ENCODE measurements at regions not wholly inside any gene's neighbourhood (a gene's known extent, or its start where the extent isn't known, plus 50 kb on each side); places are given as distances from the start of the nearest gene placed in this dataset.

DNA sequence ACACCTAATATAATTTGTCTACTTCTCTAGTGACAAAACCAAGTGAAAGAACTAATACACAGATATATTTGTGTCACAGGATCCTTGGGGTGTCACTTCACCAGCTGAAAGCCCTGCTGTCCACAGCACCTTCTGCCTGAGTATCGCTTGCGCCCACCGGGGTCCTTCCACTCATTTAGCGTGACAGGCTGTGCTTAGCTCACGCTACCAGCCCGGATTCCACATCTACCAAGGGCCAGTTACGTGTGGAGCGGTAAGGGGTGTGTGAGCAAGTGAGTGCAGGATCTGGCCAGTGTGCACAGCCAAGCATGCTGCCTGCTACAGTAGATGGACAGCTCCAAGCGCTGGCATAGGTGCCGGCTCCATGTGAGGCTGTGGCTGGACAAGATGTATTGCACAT lies 810.9 kb downstream of the NSUN3 start:
- no peak for DNase-seq

DNA sequence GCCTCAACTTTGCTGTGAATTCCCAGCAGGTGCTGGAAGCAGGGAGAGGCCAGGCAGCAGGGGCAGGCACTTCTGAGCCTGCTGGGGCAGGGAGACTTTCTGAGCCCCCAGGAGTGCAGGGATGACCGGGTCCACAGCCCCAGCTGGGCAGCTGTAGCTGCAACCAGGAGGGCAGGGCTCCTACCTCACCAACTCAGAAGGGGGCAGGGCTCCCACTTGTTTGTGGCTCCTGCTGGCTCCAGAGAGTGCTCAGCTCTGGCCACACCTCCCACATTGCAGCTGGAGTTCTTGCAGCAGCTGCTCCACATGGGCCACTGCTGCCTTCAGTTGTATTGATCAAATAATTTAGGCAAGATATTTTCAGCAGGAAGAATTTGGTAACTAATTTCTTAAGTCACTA lies 812.3 kb downstream of the NSUN3 start:
- DNase-seq = no peak

DNA sequence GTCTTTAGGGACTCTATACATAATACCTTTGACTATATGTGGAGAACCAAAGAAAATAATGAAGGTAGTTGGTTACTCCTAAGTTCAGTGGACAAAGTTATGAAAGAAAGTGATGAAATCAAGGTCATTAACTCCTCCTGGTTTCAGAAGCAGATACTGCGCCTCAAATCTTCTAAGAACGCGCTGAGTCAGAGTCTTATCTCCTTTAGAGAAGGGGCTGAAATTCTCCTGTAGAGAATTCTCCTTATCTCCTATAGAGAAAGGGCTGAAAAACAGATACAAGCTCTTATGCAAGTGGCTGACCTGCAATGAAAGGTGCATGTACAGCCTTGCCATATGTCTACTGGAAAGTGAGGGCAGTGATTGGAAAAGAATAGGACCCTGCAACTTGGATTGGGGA lies 824.2 kb downstream of the NSUN3 start:
- no peak for DNase-seq

DNA sequence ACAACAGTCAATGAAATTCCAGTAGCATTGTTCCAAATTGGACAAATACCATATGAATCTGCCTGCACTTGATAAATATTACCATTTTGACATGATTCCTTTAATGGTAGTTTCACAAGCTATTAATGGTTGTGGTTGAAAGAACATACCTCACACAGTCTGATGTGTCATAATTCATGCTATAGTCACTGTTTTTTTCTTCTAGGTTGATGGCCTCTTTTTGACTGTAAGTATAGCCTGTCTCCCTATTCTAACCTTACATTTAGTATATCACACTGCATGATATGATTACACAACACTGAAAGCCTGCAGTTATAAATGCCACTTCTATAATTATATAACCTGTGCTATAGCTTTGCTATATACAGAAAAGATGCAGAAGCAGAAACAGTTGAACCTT lies 834.1 kb downstream of the NSUN3 start:
- no peak for DNase-seq

DNA sequence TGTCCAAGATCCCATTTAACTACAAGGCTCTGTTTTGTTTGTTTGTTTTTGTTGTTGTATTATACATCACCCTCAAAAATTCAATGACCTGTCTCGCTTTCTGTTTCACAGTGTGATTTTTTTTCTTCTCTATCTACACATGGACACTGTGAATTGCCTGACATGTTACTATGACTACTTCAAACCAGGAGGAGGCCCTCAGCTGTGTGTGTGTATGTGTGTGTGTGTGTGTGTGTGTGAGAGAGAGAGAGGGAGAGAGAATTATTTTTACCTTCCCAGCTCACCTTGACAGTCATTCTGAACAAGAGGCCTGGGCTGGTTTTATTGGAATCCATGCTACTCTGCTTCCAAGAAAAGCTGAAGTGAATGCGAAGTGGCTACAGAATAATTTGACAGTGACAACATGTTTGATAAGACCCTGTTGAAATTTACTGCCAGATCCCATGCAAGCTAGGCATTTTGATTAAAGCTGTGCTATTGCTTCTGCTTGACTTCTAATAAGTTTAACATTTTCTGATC lies 841.4 kb downstream of the NSUN3 start:
- DNase-seq = no peak

DNA sequence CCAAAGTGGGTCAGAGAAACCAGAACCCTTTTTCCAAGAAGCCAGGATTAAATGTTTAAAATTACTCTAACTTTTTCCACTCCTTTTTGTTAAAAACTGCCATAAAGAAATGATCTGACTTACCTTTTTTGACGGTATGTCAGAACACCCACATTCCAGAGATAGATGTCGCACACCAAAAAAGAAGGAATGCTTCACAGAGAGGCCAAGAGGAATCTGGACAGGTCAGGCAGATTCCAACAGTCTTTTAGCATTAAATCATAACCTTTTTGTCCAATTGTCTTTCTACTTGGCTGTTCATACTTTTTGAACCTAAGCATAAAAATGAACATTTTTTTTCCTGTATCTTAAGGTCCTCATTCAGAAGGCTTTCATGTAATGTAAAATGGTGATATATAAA lies 846.9 kb downstream of the NSUN3 start:
- DNase-seq = no peak

DNA sequence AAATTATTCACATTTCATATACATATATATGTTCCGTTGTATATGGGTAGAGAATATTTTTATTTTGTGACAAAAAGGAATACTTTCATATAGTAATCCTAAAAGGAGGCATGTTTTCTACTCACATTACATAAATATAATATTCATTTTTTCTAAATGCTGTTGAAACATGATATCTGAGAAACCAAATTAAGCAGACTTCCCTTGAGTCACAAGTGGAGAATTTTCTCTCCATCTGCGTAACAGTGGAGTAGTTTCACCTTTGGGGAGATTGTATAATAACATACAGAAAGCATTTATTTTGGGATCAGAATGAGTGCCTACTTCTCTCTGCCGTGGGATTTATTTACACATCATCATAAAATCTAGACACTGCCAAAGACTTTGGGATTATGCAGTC lies 849.8 kb downstream of the NSUN3 start:
- no peak for DNase-seq

DNA sequence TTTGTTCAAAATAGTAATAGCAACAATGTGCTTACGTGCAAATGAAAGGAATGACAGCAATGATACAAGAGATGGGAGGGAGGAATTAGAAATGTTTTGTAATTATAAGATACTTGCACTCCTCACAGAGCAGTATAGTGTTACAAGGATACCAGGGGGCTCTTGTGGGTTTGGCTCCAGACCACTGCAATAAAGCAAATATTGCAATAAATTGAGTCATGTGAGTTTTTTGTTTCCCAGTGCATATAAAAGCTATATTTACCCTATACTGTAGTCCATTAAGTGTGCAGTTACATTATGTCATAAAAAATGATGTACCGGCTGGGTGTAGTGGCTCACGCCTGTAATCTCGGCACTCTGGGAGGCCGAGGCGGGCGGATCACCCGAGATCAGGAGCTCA lies 864.3 kb downstream of the NSUN3 start:
- no peak for DNase-seq

DNA sequence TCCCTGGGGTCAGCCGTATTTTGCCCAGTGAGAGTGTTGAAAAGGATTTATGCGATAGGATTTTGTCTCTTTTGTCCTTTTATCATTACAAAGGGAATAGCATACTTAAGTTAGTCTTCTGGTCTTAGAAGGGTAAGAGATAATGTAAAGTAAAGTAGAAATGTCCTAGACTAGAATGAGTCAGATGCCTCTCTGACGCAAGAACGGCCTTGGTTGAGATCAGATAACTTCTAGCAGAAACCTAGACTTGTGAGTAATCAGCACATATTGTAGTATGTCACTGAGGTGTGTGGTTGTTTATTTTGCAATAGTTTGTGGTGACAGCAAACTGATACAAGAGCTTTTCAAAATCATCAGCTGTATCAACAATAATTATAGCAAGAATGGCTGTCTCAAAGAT lies 866.1 kb downstream of the NSUN3 start:
- peak in 3 of 4 experiments; percentile 4 to 26 (median 16) for DNase-seq

DNA sequence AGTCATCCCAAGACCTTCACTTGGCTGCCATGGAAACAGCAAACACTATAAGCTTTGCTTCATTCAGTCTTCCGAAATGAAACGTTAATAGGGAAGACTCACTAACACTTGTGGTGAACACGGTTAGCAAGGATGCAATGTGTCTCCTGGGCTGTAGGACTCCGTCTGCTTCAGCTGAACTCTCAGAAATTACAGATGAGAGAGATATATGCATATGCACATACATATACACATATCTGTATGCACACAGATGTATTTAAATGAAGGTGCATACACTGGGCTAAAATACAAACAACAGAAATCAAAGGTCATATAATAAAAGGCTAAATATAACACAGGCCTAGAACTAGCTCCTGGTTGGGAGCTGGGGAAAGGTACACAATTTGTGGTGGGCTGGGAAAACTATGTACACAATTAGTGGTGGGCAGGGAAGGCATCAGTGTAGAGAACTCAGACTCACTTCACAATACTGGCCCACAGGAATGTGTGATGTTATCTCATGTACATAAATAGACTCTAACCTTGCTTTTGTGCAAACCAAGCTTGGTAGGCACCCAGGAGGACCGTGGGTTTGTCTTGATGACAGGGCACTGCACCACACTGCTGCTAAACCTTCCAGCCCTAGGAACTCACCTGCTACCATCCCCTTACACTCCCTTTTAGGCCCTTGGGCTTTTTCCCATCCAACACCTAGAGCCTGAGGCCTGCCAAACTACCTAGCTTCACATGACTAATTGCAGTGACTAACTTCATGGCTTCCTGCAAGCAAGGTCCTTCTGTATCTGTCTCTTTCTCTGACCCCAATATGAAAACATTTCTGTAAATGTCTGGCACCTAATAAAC lies 873.1 kb downstream of the NSUN3 start:
- DNase-seq = no peak

DNA sequence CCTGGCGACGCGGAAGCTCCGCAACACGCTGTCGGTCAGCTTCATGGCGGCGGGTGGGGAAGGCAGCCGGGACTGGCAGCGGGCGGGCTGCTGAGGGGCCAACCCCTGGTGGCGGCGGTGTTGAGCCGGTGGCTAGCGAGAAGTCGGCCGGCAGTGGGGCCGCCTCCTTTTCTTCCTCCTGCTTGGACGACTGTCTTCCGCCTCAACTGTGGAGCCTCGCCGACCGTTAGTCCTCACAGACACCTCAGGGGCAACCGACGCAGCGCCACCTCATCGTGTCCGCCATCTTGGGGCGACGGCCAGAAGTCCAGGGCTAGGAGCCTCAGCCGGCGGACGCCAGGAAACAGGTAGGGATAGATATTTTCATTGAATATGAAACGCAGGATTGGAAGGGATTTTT lies 875.1 kb downstream of the NSUN3 start:
- no peak for DNase-seq

DNA sequence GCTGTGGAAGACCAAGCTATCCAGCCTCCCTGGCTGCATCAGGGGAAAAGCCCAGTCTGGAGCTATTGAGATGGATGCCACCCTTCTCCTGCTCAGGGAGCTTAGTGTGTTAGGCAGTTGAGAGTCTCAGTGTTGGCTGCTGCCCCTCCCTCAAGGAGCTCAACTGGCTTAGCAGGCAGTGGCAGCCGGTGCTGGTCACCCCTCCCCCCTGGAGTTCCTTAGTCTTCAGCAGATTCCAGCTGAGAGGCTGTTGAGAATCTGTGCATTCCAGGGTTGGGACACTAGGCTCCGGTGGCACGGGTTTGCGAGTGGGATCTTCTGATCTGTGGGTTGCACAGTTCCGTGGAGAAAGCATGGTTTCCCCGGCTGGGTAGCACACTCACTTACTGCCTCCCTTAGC lies 883.8 kb downstream of the NSUN3 start:
- DNase-seq = no peak

DNA sequence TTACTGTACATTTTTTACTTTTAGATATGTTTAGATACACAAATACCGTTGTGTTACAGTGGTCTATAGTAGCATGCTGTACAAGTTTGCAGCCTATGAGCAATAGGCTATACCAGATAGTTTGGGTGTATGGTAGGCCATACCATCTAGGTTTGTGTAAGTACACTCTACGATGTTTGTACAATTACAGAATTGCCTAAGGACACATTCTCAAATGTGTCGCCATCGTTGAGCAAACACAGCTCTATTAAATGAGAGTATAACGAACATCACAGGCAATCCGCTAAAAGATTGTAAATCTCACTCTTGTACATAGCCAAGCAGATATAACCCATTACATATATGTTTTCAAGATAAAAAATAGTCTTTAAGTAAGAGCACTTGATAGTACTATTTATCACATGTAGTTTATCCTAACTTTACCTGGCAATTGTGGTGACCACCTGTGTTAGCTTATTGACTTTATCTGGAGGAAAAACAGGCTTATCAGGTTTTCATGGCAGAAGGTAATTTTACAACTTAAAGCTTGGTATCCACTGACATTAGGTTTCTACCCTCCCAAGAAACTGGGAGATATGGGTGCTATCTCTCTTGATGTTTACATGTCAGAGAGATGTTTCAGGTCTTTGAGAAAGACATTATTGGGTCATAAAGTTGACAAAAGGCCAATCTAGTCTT lies 898.7 kb downstream of the NSUN3 start:
- DNase-seq = no peak

DNA sequence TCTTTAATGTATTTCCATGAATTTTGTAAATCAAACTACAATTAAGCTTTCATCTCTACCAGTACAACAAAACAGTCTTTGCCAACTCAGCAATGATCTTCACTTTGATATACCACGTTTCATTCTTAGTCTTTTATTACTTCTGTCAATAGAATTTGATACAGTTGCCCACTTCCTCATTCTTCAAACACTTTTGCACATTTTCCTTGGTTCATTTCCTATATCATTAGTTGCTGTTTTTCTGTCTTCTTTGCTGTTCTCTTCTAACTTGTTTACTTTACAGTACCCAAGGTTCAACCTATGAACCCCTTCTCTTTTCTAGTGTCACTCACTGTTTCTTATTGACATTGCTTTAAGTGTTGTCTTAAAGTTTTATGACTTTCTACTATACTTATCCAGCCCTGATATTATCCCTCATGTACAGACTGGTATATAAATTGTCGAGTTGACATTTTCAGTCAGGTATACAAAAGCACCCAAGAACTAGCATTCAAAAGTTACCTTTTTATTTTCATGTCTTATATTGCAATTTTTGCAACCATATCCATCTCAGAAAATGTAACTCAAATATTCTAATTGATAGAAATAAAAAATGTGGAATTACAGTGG lies 903.1 kb downstream of the NSUN3 start:
- no peak for DNase-seq

DNA sequence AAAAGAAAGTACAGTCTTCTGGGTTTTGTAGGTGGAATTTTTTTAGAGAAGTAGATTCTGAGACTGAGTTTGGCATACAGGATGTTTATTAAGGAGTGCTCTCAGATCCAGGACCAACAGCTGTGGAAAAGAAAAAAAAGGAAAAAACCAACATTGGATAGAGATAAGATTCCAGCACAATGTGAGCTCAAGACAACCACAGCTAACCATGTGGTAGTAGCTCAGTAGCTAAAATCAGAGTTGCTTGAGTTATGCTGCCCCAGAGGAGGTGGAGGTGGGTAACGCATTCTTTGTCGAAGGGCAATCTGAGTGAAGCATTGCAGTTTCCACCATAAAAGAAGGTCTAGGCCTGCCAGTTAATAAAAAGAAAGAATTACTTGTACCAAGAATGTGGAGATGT lies 904.3 kb downstream of the NSUN3 start:
- no peak for DNase-seq

DNA sequence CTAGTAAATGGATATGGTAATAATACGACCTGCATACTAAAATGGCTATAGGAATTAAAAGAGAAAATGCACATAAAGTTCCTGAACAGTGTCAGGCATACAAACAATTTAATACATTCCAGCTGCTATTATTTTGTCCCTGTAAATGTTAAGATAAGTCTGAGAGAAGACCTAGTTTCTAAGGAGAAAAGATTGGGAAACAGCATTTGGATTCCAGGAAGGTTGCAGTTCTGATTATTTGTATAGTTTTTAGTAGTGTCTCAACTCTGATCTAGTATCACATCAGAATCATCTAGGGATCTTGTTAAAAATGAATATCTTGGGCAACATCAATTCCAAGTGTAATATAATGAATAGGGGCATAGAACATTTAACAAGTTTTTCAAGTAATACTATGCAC lies 905.7 kb downstream of the NSUN3 start:
- no peak for DNase-seq

DNA sequence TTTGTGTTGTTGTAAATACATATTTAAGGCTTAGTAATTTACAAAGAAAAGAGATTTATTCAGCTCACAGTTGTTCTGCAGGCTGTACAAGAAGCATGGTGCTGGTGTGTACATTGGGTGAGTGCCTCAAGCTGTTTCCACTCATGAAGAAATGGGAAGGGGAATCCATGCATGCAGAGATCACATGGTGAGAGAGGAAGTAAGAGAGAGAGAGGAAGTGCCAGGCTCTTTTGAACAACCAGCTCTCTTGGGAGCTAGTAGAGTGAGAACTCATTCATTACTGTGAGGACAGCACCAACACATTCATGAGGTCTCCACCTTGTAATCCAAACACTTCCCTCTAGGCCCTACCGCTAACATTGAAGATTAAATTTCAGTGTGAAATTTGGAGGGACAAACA lies 909.2 kb downstream of the NSUN3 start:
- DNase-seq = no peak

DNA sequence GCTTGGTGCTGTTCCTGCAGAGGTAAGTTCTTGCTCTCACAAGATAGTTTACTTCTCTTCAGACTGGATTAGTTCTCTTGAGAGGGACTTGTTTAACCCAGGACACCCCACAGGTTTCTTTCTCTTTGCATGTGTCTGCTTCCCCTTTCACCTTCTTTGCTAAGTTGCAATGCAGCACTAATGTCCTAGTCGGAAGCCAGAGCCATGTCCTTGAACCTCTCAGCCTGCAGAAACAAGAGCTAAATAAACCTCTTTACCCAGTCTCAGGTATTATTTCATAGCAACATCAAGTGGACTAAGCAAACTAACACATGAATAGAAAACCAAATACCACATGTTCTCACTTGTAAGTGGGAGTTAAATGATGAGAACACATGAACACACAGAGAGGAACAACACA lies 915.2 kb downstream of the NSUN3 start:
- DNase-seq = no peak

DNA sequence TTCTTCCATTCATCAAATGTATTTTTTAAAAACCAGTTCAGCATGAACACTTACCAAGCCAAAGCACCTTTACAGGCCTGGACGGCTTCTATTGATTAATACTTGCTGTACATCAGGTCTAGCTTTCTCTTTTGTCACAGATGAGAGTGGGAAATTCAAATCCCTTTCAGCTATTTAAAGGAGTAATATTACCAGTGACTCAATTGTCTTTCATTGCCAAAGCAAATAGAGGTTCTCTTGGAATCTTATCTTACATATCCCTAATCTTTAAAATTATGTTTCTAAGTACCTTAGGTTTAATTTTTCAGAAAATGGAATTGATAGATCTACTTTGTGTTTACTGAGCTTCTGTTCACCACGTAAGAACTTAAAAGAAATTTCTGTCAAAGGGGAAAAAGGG lies 922.9 kb downstream of the NSUN3 start:
- DNase-seq = no peak

DNA sequence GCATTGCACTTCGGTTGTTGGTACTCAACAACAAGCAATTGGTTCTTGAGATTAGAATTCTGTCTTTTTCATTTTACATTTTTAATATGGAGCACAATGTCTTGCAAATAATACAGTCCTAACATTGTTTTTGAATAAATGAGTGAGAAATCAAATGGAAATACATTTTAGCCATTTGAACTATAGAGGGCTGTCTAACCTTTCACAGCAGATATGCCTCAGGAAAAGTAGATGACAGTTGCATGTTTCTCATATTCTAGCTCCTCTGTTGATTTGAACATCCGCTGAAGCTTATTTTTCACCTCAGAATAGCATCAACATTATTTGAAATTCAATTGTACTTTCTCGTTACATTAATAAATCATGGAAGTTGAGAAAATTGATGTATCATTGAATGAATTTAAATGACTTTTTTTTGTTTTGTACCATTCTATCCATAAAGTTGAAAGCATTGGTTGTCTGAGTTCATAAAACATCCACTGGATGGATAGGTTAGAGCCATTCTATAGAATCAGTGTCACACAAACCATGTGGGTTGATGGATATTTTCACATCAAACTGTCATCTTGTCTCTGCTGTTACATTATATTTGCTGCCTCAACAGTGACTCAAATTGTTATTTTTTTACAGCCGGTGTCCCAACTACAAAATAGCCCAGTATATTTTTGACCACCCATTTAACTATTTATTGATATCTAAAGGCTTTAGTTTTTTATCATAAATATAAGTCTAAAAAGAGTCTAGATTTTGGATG lies 928.3 kb downstream of the NSUN3 start:
- DNase-seq = no peak

DNA sequence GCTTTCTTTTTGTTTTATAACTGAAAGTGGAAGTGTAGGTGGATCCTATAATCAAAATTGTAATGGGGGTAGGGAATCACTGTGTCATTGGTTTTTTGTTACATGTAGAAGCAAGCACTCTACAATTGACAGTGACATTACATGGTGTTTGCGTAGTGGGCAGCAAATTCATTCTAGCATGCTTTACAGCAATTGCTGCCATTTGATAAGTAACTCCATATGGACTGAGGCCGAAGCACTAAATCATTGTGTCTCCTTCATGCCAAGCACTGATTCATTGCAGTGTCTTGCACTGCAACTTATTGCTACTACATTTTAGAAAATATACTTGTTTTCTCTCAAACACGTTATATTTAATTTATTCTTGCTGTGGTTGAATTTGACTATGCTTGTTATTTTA lies 933.9 kb downstream of the NSUN3 start:
- DNase-seq = no peak

DNA sequence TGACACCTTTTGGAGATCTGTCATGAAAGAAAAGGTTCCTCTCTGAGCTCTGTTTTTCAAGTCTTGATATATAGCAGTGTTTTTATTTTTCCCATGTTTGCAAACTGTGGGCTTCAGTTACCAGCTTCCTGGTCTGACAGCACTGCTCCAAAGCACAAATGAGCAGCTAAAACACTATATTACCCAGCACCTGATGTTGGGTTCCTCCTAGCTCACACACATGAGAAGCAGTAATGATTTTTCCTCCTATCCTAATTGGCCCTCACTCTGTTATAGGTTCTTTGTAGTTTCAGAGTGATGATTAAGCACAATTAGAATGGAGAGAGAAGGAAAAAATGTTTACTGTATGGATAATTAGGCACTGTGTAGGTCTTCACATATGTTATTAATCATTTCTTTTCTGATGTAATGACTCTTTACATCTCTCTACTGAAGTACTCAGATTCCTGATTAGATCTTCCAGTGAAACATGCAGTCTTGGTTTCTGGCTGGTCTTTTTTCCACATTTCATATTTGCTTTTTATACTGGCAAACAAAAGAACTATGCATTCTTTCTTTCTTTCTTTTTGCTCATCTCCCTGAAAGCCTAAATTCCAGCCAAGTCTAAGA lies 939.7 kb downstream of the NSUN3 start:
- no peak for DNase-seq

DNA sequence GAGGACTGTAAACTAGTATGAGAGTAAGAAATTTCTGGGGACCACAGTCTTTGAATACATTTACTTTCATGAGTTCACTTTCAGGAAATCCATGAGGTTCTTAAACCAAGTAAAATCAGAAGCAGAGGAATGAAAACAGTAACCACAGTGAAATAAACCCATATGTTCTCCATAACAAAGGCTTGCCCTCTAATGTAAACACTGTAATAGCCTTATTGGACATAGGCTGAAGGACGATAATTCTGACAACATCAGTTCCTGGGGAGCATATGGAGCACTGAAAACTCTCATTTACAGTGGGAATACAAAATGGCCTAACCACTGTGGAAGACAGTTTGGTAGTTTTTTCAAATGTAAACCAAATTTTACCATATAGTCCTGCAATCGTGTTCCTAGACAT lies 965.8 kb downstream of the NSUN3 start:
- DNase-seq = no peak

Measured in suppressor macrophage (primary cell).